Activated CD8-positive, alpha-beta T cell treated with anti-CD3 and anti-CD28 coated beads for 36 hours (primary cell): ENCODE measurements at regions not wholly inside any gene's neighbourhood (a gene's known extent, or its start where the extent isn't known, plus 50 kb on each side); places are given as distances from the start of the nearest gene placed in this dataset.

Experiments used
- ATAC-seq: fragments of 200-7000 bp; cut with Tn5 transposase; one replicate; pipeline ENCODE4 v1.10.0; 2021; ENCODE audit warnings: mild to moderate bottlenecking, moderate library complexity
- CTCF ChIA-PET: fragments of 350-600 bp; sonication (Branson Sonifier 250); formaldehyde crosslinking; loops from one replicate; lab custom pipeline; 2021; ENCODE audit warnings: antibody characterized with exemption; lab: Charles Lee
- POLR2A ChIA-PET: fragments of 350-600 bp; sonication (Branson Sonifier 250); formaldehyde crosslinking; loops from one replicate; lab custom pipeline; 2021; ENCODE audit warnings: antibody characterized with exemption; lab: Charles Lee
- DNase-seq: peaks from one replicate; pipeline ENCODE4 v3.0.0-alpha.2; 2020
- H3K27ac Mint-ChIP-seq: one replicate; pipeline ENCODE4 v1.8.0; 2021; ENCODE audit warnings: mild to moderate bottlenecking, mixed read lengths
- H3K27me3 Mint-ChIP-seq: one replicate; pipeline ENCODE4 v1.8.0; 2021; ENCODE audit warnings: mixed read lengths
- H3K36me3 Mint-ChIP-seq: one replicate; pipeline ENCODE4 v1.8.0; 2021; ENCODE audit warnings: low read depth, mixed read lengths
- H3K4me1 Mint-ChIP-seq: one replicate; pipeline ENCODE4 v1.8.0; 2021; ENCODE audit warnings: low read depth, mixed read lengths
- H3K4me3 Mint-ChIP-seq: one replicate; pipeline ENCODE4 v1.8.0; 2021; ENCODE audit warnings: mild to moderate bottlenecking, moderate library complexity, mixed read lengths
- H3K9me3 Mint-ChIP-seq: one replicate; pipeline ENCODE4 v1.8.0; 2021; ENCODE audit warnings: mixed read lengths
- CTCF ChIP-seq: fragments of 200-600 bp; IDR thresholded peaks from one replicate; pipeline ENCODE4 v1.8.0; 2022; ENCODE audit warnings: antibody characterized with exemption, mild to moderate bottlenecking
- intact Hi-C: fragments of 100-400 bp; cut with micrococcal nuclease; formaldehyde crosslinking; loops from one replicate; pipeline ENCODE4 v1.10.0; 2022

- no peaks in the 10 kb centered on the region for H3K4me1 Mint-ChIP-seq
- ChIA-PET CTCF (interaction anchor here (2.1 kb wide), 1 partner anchor 9 kb away, joined by 5 read pairs; no protein-coding TSS in a partner anchor), POLR2A (no interaction called here)
- H3K4me3 Mint-ChIP-seq: no peak overlapping the region
- H3K9me3 Mint-ChIP-seq: no peaks in the 10 kb centered on the region
- no peak for ATAC-seq
- no peak for DNase-seq
- intact Hi-C loops: no loop called here
- no peak for TF ChIP-seq CTCF
- no peaks in the 10 kb centered on the region for H3K36me3 Mint-ChIP-seq
- H3K27me3 Mint-ChIP-seq: peaks cover 3% of the 10 kb centered on the region
- no peak overlapping the region for H3K27ac Mint-ChIP-seq
Observed at GRCh38 chr3:153961494-153961893, 159.7 kb upstream of the ARHGEF26 start.

GRCh38 chr3:153963012-153963411 lies 158.2 kb upstream of the ARHGEF26 start:
- TF ChIP-seq CTCF: no peak
- Mint-ChIP-seq H3K27ac (no peak overlapping the region), H3K36me3 (no peaks in the 10 kb centered on the region), H3K27me3 (peaks cover 7% of the 10 kb centered on the region), H3K9me3 (no peaks in the 10 kb centered on the region), H3K4me3 (no peak overlapping the region), H3K4me1 (no peaks in the 10 kb centered on the region)
- POLR2A ChIA-PET: no interaction called here
- intact Hi-C loops: no loop called here
- DNase-seq: no peak
- CTCF ChIA-PET: no interaction called here
- no peak for ATAC-seq

GRCh38 chr3:153967260-153967659 lies 153.9 kb upstream of the ARHGEF26 start:
- peaks cover 10% of the 10 kb centered on the region for H3K27me3 Mint-ChIP-seq
- DNase-seq: no peak
- POLR2A ChIA-PET: interaction anchor here (0.6 kb wide), 1 partner anchor 180 kb away, joined by 3 read pairs; no protein-coding TSS in a partner anchor
- TF ChIP-seq CTCF: no peak
- H3K36me3 Mint-ChIP-seq: no peaks in the 10 kb centered on the region
- no peaks in the 10 kb centered on the region for H3K9me3 Mint-ChIP-seq
- peak; percentile 24 for ATAC-seq
- intact Hi-C loops: no loop called here
- no peak overlapping the region for H3K4me3 Mint-ChIP-seq
- no peaks in the 10 kb centered on the region for H3K4me1 Mint-ChIP-seq
- no peak overlapping the region for H3K27ac Mint-ChIP-seq
- CTCF ChIA-PET: no interaction called here

- H3K27me3 Mint-ChIP-seq: peaks cover 7% of the 10 kb centered on the region
- ATAC-seq (no peak), DNase-seq (no peak)
- TF ChIP-seq CTCF: no peak
- CTCF ChIA-PET: interaction anchor here (1.0 to 1.5 kb wide), 5 partner anchors 10 to 927 kb away, joined by 3 to 5 read pairs (median 3); no protein-coding TSS in a partner anchor
- no peaks in the 10 kb centered on the region for H3K4me1 Mint-ChIP-seq
- H3K36me3 Mint-ChIP-seq: no peaks in the 10 kb centered on the region
- no peak overlapping the region for H3K27ac Mint-ChIP-seq
- POLR2A ChIA-PET: interaction anchor here (0.6 kb wide), 1 partner anchor 927 kb away, joined by 3 read pairs; no protein-coding TSS in a partner anchor
- no peaks in the 10 kb centered on the region for H3K9me3 Mint-ChIP-seq
- H3K4me3 Mint-ChIP-seq: no peak overlapping the region
- intact Hi-C loops: no loop called here
Observed at GRCh38 chr3:153970047-153970446, 151.1 kb upstream of the ARHGEF26 start.

GRCh38 chr3:153970741-153971347 lies 150.3 kb upstream of the ARHGEF26 start:
- no peak for TF ChIP-seq CTCF
- H3K4me1 Mint-ChIP-seq: no peaks in the 10 kb centered on the region
- H3K9me3 Mint-ChIP-seq: no peaks in the 10 kb centered on the region
- no peaks in the 10 kb centered on the region for H3K36me3 Mint-ChIP-seq
- POLR2A ChIA-PET: interaction anchor here (0.6 kb wide), 1 partner anchor 928 kb away, joined by 3 read pairs; no protein-coding TSS in a partner anchor
- H3K4me3 Mint-ChIP-seq: no peak overlapping the region
- CTCF ChIA-PET: interaction anchor here (0.7 to 1.5 kb wide), 7 partner anchors 10 to 928 kb away, joined by 3 to 5 read pairs (median 3); no protein-coding TSS in a partner anchor
- DNase-seq (no peak), ATAC-seq (no peak)
- H3K27ac Mint-ChIP-seq: no peak overlapping the region
- peaks cover 7% of the 10 kb centered on the region for H3K27me3 Mint-ChIP-seq
- intact Hi-C loops: no loop called here
